DOHH2 (cell line): ENCODE measurements at regions not wholly inside any gene's neighbourhood (a gene's known extent, or its start where the extent isn't known, plus 50 kb on each side); places are given as distances from the start of the nearest gene placed in this dataset.

ENCODE experiments used
- H3F3A ChIP-seq: fragments of 200-600 bp; sonication (generic), shearing (Covaris generic); 2 replicates; pipeline ENCODE4 v1.6.0; 2016; ENCODE audit warnings: antibody characterized with exemption, mild to moderate bottlenecking; ENCODE audit not compliant: control insufficient read depth, insufficient read depth
- H3K27ac ChIP-seq: fragments of 200-600 bp; sonication (generic); 2 replicates; pipeline ENCODE4 v1.5.1; 2014; ENCODE audit warnings: low read depth, mild to moderate bottlenecking, low read length, moderate library complexity
- H3K27me3 ChIP-seq: fragments of 200-600 bp; sonication (generic); 2 replicates; pipeline ENCODE4 v1.6.1; 2014; ENCODE audit warnings: mild to moderate bottlenecking, low read length, mixed read lengths; ENCODE audit not compliant: control insufficient read depth
- H3K36me3 ChIP-seq: fragments of 200-600 bp; sonication (generic); 2 replicates; pipeline ENCODE4 v1.6.1; 2014; ENCODE audit warnings: mild to moderate bottlenecking, low read length, moderate library complexity, mixed read lengths; ENCODE audit not compliant: control insufficient read depth
- H3K4me1 ChIP-seq: fragments of 200-600 bp; sonication (generic); 2 replicates; pipeline ENCODE4 v1.6.1; 2014; ENCODE audit warnings: mild to moderate bottlenecking, low read length, mixed read lengths; ENCODE audit not compliant: control insufficient read depth
- H3K4me2 ChIP-seq: fragments of 200-600 bp; sonication (generic); 2 replicates; pipeline ENCODE4 v1.6.0; 2014; ENCODE audit warnings: mild to moderate bottlenecking, low read length, moderate library complexity
- H3K4me3 ChIP-seq: fragments of 200-600 bp; sonication (generic); 2 replicates; pipeline ENCODE4 v1.5.1; 2014; ENCODE audit warnings: mild to moderate bottlenecking, low read length, mixed read lengths
- H3K79me2 ChIP-seq: fragments of 200-600 bp; sonication (generic); 2 replicates; pipeline ENCODE4 v1.6.1; 2014; ENCODE audit warnings: mild to moderate bottlenecking, low read length, mixed read lengths; ENCODE audit not compliant: control insufficient read depth
- H3K9me2 ChIP-seq: fragments of 200-600 bp; sonication (generic); replicated peaks from 2 replicates; pipeline ENCODE4 v1.6.1; 2014; ENCODE audit warnings: mild to moderate bottlenecking, low read length, mixed read lengths; ENCODE audit not compliant: control insufficient read depth
- H3K9me3 ChIP-seq: fragments of 200-600 bp; sonication (generic); 2 replicates; pipeline ENCODE4 v1.6.1; 2014; ENCODE audit warnings: antibody characterized with exemption, low read length, mixed read lengths; ENCODE audit not compliant: control insufficient read depth, insufficient read depth
- H4K20me1 ChIP-seq: fragments of 200-600 bp; sonication (generic); 2 replicates; pipeline ENCODE4 v1.6.0; 2014; ENCODE audit warnings: low read depth, mild to moderate bottlenecking, antibody characterized with exemption, low read length, moderate library complexity; ENCODE audit not compliant: control insufficient read depth, insufficient read depth
- CTCF ChIP-seq: fragments of 200-600 bp; sonication (generic); IDR thresholded peaks from one replicate; pipeline ENCODE4 v1.5.1; 2014; ENCODE audit warnings: antibody characterized with exemption, mild to moderate bottlenecking, low read depth, low read length; ENCODE audit not compliant: poor library complexity, severe bottlenecking
- EZH2phosphoT487 ChIP-seq: fragments of 200-600 bp; sonication (generic); IDR thresholded peaks from 2 replicates; pipeline ENCODE4 v1.6.1; 2017; ENCODE audit warnings: borderline replicate concordance, mild to moderate bottlenecking, antibody characterized with exemption, low read length, moderate library complexity, mixed read lengths

- H3F3A ChIP-seq, result no peaks in the 10 kb centered on the region
- peak overlapping the region; percentile 23 for H3K27ac ChIP-seq
These were observed 320.7 kb upstream of the CLNK start for GRCh38 chr4:11005300-11005699.

GRCh38 chr4:11004818-11005217, 320.2 kb upstream of the CLNK start:
- Histone ChIP-seq H3K27me3 (no peaks in the 10 kb centered on the region), H3K4me1 (peaks cover 26% of the 10 kb centered on the region), H3K4me3 (peak overlapping the region; percentile 17), H3K9me2 (no peaks in the 10 kb centered on the region), H3K9me3 (no peaks in the 10 kb centered on the region), H3K79me2 (no peaks in the 10 kb centered on the region), H3K36me3 (no peaks in the 10 kb centered on the region), H4K20me1 (no peaks in the 10 kb centered on the region), H3K4me2 (peak overlapping the region; percentile 59), H3F3A (no peaks in the 10 kb centered on the region), H3K27ac (peak overlapping the region; percentile 23)
- no peak for TF ChIP-seq CTCF
- no peak for TF ChIP-seq EZH2phosphoT487

More at GRCh38 chr4:11005300-11005699, 320.7 kb upstream of the CLNK start:
- H3K9me3 ChIP-seq, result no peaks in the 10 kb centered on the region
- peak overlapping the region; percentile 17 for H3K4me3 ChIP-seq
- TF ChIP-seq EZH2phosphoT487 (no peak), CTCF (no peak)
- no peaks in the 10 kb centered on the region for H3K36me3 ChIP-seq
- H3K27me3 ChIP-seq, result no peaks in the 10 kb centered on the region
- no peaks in the 10 kb centered on the region for H3K9me2 ChIP-seq
- peak overlapping the region; percentile 59 for H3K4me2 ChIP-seq
- peaks cover 26% of the 10 kb centered on the region for H3K4me1 ChIP-seq
- H3K79me2 ChIP-seq, result no peaks in the 10 kb centered on the region
- no peaks in the 10 kb centered on the region for H4K20me1 ChIP-seq

GRCh38 chr4:11002961-11003360, 318.4 kb upstream of the CLNK start:
- no peaks in the 10 kb centered on the region for H3K9me2 ChIP-seq

More at GRCh38 chr4:11002961-11003360, 318.4 kb upstream of the CLNK start:
- TF ChIP-seq EZH2phosphoT487 (no peak), CTCF (no peak)
- Histone ChIP-seq H3K4me2 (no peak overlapping the region), H3K79me2 (no peaks in the 10 kb centered on the region), H3K27me3 (no peaks in the 10 kb centered on the region), H3K4me3 (no peak overlapping the region), H3K36me3 (no peaks in the 10 kb centered on the region), H3F3A (no peaks in the 10 kb centered on the region), H3K9me3 (no peaks in the 10 kb centered on the region), H3K4me1 (peaks cover 31% of the 10 kb centered on the region), H4K20me1 (no peaks in the 10 kb centered on the region), H3K27ac (no peak overlapping the region)
